Endothelial cell of umbilical vein (primary cell): ENCODE measurements at regions not wholly inside any gene's neighbourhood (a gene's known extent, or its start where the extent isn't known, plus 50 kb on each side); places are given as distances from the start of the nearest gene placed in this dataset.

ENCODE experiments used
- BruUV-seq: library from RNA; stranded (reverse); fragments of 400-500 nt; replicated peaks from 2 replicates; lab custom pipeline; 2021; lab: Mats Ljungman, UMichigan
- CTCF ChIA-PET: fragments of 300-600, 350-600 bp; sonication (Branson Sonifier 250); formaldehyde crosslinking; loops from one replicate; lab custom pipeline; 2021; ENCODE audit warnings: antibody characterized with exemption, inconsistent platforms; lab: Charles Lee
- POLR2A ChIA-PET: fragments of 300-600, 350-600 bp; sonication (Branson Sonifier 250); formaldehyde crosslinking; loops from one replicate; lab custom pipeline; 2021; ENCODE audit warnings: antibody characterized with exemption, inconsistent platforms; lab: Charles Lee
- DNase-seq: peaks from one replicate; pipeline ENCODE4 v3.0.0-alpha.2; 2011; ENCODE audit warnings: low read depth, low spot score
- FAIRE-seq: peaks from 2 replicates; lab custom pipeline; 2011; peaks lifted over from hg19 to GRCh38; lab: Jason Lieb, UNC
- H2AFZ ChIP-seq: 2 replicates; pipeline ENCODE4 v1.6.0; 2012; ENCODE audit warnings: low read depth, low read length, control low read depth, inconsistent platforms
- H3K27ac ChIP-seq: 2 replicates; pipeline ENCODE4 v1.5.1; 2011; ENCODE audit warnings: low read depth, mild to moderate bottlenecking, control low read depth, low read length, moderate library complexity; ENCODE audit not compliant: insufficient read depth
- H3K27me3 ChIP-seq, 2 experiments: 2 replicates each; pipeline versions ENCODE4 v1.6.0 to v1.6.1; 2011; ENCODE audit warnings: low read length in 2 of 2, mixed read lengths in 1 of 2; ENCODE audit not compliant: control insufficient read depth in 2 of 2, insufficient read depth in 2 of 2
- H3K36me3 ChIP-seq, 2 experiments: 2 replicates in 1 of 2; 3 replicates in 1 of 2; pipeline ENCODE4 v1.5.1; 2011; ENCODE audit warnings: low read length in 2 of 2, mild to moderate bottlenecking in 1 of 2, moderate library complexity in 1 of 2; ENCODE audit not compliant: control insufficient read depth in 2 of 2, insufficient read depth in 2 of 2; ENCODE audit errors: extremely low read depth in 1 of 2
- H3K4me1 ChIP-seq: 3 replicates; pipeline ENCODE4 v1.5.1; 2011; ENCODE audit warnings: mild to moderate bottlenecking, low read length; ENCODE audit not compliant: control insufficient read depth, insufficient read depth; ENCODE audit errors: extremely low read depth
- H3K4me2 ChIP-seq: 2 replicates; pipeline ENCODE4 v1.6.1; 2011; ENCODE audit warnings: low read length, control low read depth, mixed read lengths; ENCODE audit not compliant: insufficient read depth
- H3K4me3 ChIP-seq, 3 experiments: fragments of 200-600 bp in 1 of 3; sonication (generic), shearing (Covaris generic) in 1 of 3; replicated peaks in 1 of 3; 2 replicates each; pipeline ENCODE4 v1.5.1; 2011 to 2016; ENCODE audit warnings: control low read depth in 3 of 3, low read length in 3 of 3, mild to moderate bottlenecking in 2 of 3, inconsistent platforms in 1 of 3, low read depth in 1 of 3, moderate library complexity in 1 of 3; ENCODE audit not compliant: insufficient read depth in 1 of 3
- H3K79me2 ChIP-seq: 2 replicates; pipeline ENCODE4 v1.6.0; 2012; ENCODE audit warnings: low read length, inconsistent platforms; ENCODE audit not compliant: control insufficient read depth, insufficient read depth
- H3K9ac ChIP-seq: replicated peaks from 2 replicates; pipeline ENCODE3; 2011; ENCODE audit warnings: low read length, control low read depth; ENCODE audit not compliant: insufficient read depth; ENCODE audit errors: extremely low read depth
- H3K9me1 ChIP-seq: replicated peaks from 3 replicates; pipeline ENCODE4 v1.6.0; 2011; ENCODE audit warnings: mild to moderate bottlenecking, low read length; ENCODE audit not compliant: control insufficient read depth, insufficient read depth; ENCODE audit errors: extremely low read depth
- H3K9me3 ChIP-seq: replicated peaks from 2 replicates; pipeline ENCODE4 v1.5.1; 2012; ENCODE audit warnings: low read length, inconsistent platforms; ENCODE audit not compliant: control insufficient read depth, insufficient read depth
- H4K20me1 ChIP-seq: replicated peaks from 2 replicates; pipeline ENCODE3; 2011; ENCODE audit warnings: mild to moderate bottlenecking, low read length; ENCODE audit not compliant: control insufficient read depth, insufficient read depth; ENCODE audit errors: extremely low read depth
- CTCF ChIP-seq, 2 donors: IDR thresholded peaks; 1 replicate in 1 of 2; 2 replicates in 1 of 2; pipeline ENCODE4 v1.5.1; 2011; ENCODE audit warnings: low read length in 2 of 2, mild to moderate bottlenecking in 2 of 2, moderate library complexity in 2 of 2, control low read depth in 1 of 2, inconsistent platforms in 1 of 2, low read depth in 1 of 2; ENCODE audit not compliant: insufficient read depth in 1 of 2; ENCODE audit errors: extremely low read depth in 1 of 2
- EZH2 ChIP-seq: IDR thresholded peaks from 2 replicates; pipeline ENCODE4 v1.6.1; 2012; ENCODE audit warnings: borderline replicate concordance, low read depth, mild to moderate bottlenecking, moderate library complexity, low read length, inconsistent platforms; ENCODE audit not compliant: severe bottlenecking
- FOS ChIP-seq: IDR thresholded peaks from 2 replicates; pipeline ENCODE4 v1.6.1; 2011; ENCODE audit warnings: mild to moderate bottlenecking, low read length, moderate library complexity, borderline replicate concordance; ENCODE audit not compliant: insufficient read depth
- GATA2 ChIP-seq: IDR thresholded peaks from 2 replicates; pipeline ENCODE4 v1.7.0; 2011; ENCODE audit warnings: low read depth, mild to moderate bottlenecking, moderate library complexity, mixed read lengths, low read length; ENCODE audit not compliant: insufficient read length, insufficient read depth
- JUN ChIP-seq: IDR thresholded peaks from 2 replicates; pipeline ENCODE4 v1.6.1; 2011; ENCODE audit warnings: borderline replicate concordance, low read depth; ENCODE audit not compliant: insufficient read length, insufficient read depth
- MYC ChIP-seq: IDR thresholded peaks from one replicate; pipeline ENCODE4 v1.6.1; 2011; ENCODE audit warnings: mild to moderate bottlenecking, low read depth, low read length
- POLR2A ChIP-seq: IDR thresholded peaks from 2 replicates; pipeline ENCODE4 v1.6.1; 2012; ENCODE audit warnings: low read depth, mild to moderate bottlenecking, control low read depth, low read length
- POLR2AphosphoS5 ChIP-seq: IDR thresholded peaks from 2 replicates; pipeline ENCODE4 v1.6.1; 2012; ENCODE audit warnings: low read depth, mild to moderate bottlenecking, control low read depth, low read length, moderate library complexity; ENCODE audit not compliant: insufficient read depth
- dilution Hi-C: fragments of 300-500 bp; cut with MboI; formaldehyde crosslinking; loops from one replicate; pipeline ENCODE4 v1.15.0; 2019; ENCODE audit warnings: low sequenced_read_pairs; ENCODE audit not compliant: extremely low pct_ligation_motif_present
- intact Hi-C: fragments of 100-400 bp; cut with micrococcal nuclease; formaldehyde crosslinking; loops from one replicate; pipeline ENCODE4 v1.10.0; 2022
- TF ChIP-seq, protein P1 (sequence below): IDR thresholded peaks from 2 replicates; pipeline ENCODE4 v1.6.1; 2011; ENCODE audit not compliant: insufficient read depth, insufficient read length

DNA sequence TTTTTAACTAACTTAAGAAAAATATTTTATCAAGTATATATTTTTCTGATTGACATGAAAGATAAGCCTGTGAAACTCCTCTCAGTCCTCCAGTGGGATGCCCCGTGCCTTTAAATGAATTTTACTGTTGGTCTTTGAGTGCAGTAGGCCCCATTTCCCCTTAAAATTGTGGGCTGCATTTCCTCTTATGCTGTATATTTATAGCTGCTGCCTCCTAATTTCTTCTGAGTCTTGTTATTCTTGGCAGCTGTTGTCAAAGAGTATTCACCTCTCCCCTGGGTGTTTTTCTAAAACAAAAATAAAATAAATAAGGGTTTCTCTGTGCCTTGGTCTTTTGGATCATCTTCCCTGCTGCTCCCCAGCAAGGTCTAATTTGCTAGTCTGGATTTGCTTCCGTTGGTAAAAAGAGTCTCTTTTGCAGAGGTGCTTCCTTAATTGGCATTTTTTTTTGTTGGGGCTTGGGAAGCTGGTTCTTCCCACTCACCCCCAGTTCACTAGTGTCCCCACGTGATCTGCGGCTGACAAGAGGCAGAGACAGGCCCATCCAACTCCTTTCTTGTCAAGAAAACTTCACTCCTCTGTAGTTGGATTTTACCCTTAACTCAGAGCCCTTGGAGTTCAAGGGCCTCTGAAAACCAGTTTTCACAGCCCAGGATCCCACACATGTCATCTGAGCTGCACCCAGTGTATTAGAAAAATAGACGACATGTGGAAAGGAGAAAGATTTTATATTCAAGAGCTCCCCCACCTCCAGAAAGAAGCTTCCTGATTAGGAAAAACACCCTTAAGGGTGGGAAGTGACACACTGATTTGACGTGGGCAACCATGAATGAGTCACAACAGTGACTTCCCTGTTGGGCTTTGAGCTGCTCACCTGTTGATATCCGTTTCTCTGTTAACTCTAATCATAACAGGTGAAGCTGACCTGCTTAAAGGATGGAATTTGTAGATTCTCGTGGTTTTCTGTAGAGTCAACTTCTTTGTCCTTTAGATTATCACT is 431.5 kb downstream of the DCDC2C start:
- no peak overlapping the region for H3K27ac ChIP-seq
- TF ChIP-seq JUN, result no peak
- TF ChIP-seq POLR2A, result no peak
- no peak for TF ChIP-seq FOS
- no peak for TF ChIP-seq CTCF (IDR thresholded peaks at IDR 0.05; ENCODE audit: extremely low read depth in 1 of 2, insufficient read depth in 1 of 2, low read depth in 1 of 2, low read length in 2 of 2)
- no peaks in the 10 kb centered on the region for H4K20me1 ChIP-seq
- no peaks in the 10 kb centered on the region for H3K4me1 ChIP-seq
- peaks cover 4% of the 10 kb centered on the region for H3K9me3 ChIP-seq
- no peak overlapping the region for H3K9ac ChIP-seq
- H3K4me3 ChIP-seq, result no peak overlapping the region
- BruUV-seq, result no TSS peak
- FAIRE-seq (no peak), DNase-seq (no peak)
- no peaks in the 10 kb centered on the region for H3K36me3 ChIP-seq
- intact Hi-C loops, result no loop called here
- no peak overlapping the region for H2AFZ ChIP-seq
- no peaks in the 10 kb centered on the region for H3K79me2 ChIP-seq
- ChIA-PET POLR2A (no interaction called here), CTCF (no interaction called here)
- no peaks in the 10 kb centered on the region for H3K9me1 ChIP-seq
- no peak overlapping the region for H3K4me2 ChIP-seq
- no peaks in the 10 kb centered on the region for H3K27me3 ChIP-seq
- dilution Hi-C loops, result no loop called here

- Histone ChIP-seq H3K4me2 (no peak overlapping the region), H3K4me3 (no peak overlapping the region), H3K36me3 (no peaks in the 10 kb centered on the region), H3K9me1 (no peaks in the 10 kb centered on the region), H3K27ac (no peak overlapping the region), H3K79me2 (no peaks in the 10 kb centered on the region), H3K27me3 (no peaks in the 10 kb centered on the region), H3K9me3 (peaks cover 4% of the 10 kb centered on the region), H3K9ac (no peak overlapping the region), H3K4me1 (no peaks in the 10 kb centered on the region), H4K20me1 (no peaks in the 10 kb centered on the region), H2AFZ (no peak overlapping the region)
- no TSS peak for BruUV-seq
- TF ChIP-seq CTCF (IDR thresholded peaks at IDR 0.05; ENCODE audit: extremely low read depth in 1 of 2, insufficient read depth in 1 of 2, low read depth in 1 of 2, low read length in 2 of 2) (no peak), POLR2A (no peak), POLR2AphosphoS5 (no peak), EZH2 (no peak), JUN (no peak), FOS (no peak), GATA2 (no peak), MYC (no peak)
- TF ChIP-seq, protein P1, sequence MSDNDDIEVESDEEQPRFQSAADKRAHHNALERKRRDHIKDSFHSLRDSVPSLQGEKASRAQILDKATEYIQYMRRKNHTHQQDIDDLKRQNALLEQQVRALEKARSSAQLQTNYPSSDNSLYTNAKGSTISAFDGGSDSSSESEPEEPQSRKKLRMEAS, result no peak
- intact Hi-C loops, result no loop called here
- DNase-seq, result no peak
- ChIA-PET POLR2A (no interaction called here), CTCF (no interaction called here)
- no peak for FAIRE-seq
- dilution Hi-C loops, result no loop called here
These were observed 432.4 kb downstream of the DCDC2C start for GRCh38 chr2:4135765-4136164.
